Activated T-helper 1 cell treated with anti-CD3 and anti-CD28 coated beads, Interleukin-12 subunit alpha, Interleukin-12 subunit beta, Interleukin-2, Interleukin-4 antibody, amounts not matched to agents 30 ng/mL and 10 ng/mL and 1 ng/mL, durations not matched to agents 14 hours and 24 hours and 36 hours (primary cell): ENCODE measurements at regions not wholly inside any gene's neighbourhood (a gene's known extent, or its start where the extent isn't known, plus 50 kb on each side); places are given as distances from the start of the nearest gene placed in this dataset.
"Not testable (repeated sequence)": the region's sequence is repeated elsewhere in the genome, so short reads cannot be mapped to it uniquely, and the experiment has no call there.

Experiments
- DNase-seq: peaks from one replicate; pipeline ENCODE4 v3.0.0; 2021; ENCODE audit warnings: low spot score
- H3K27ac Mint-ChIP-seq: one replicate; pipeline ENCODE4 v1.8.0; 2021; ENCODE audit warnings: mild to moderate bottlenecking, mixed read lengths
- H3K27me3 Mint-ChIP-seq: one replicate; pipeline ENCODE4 v1.8.0; 2022; ENCODE audit warnings: mild to moderate bottlenecking, moderate library complexity, mixed read lengths; ENCODE audit not compliant: insufficient read depth
- H3K36me3 Mint-ChIP-seq: one replicate; pipeline ENCODE4 v1.8.0; 2021; ENCODE audit warnings: low read depth, mixed read lengths
- H3K4me1 Mint-ChIP-seq: one replicate; pipeline ENCODE4 v1.8.0; 2021; ENCODE audit warnings: low read depth, mixed read lengths
- H3K4me3 Mint-ChIP-seq: one replicate; pipeline ENCODE4 v1.8.0; 2021; ENCODE audit warnings: mild to moderate bottlenecking, moderate library complexity, mixed read lengths
- H3K9me3 Mint-ChIP-seq: one replicate; pipeline ENCODE4 v1.8.0; 2021; ENCODE audit warnings: mixed read lengths
- intact Hi-C: fragments of 100-400 bp; cut with micrococcal nuclease; formaldehyde crosslinking; loops from one replicate; pipeline ENCODE4 v1.15.1; 2024

- intact Hi-C loops = no loop called here
- H3K27ac Mint-ChIP-seq = no peak overlapping the region
Measured at GRCh38 chr10:44258019-44258418, 126.9 kb downstream of the CXCL12 start.

GRCh38 chr10:44253769-44254462, 131.0 kb downstream of the CXCL12 start:
- Mint-ChIP-seq H3K4me3 (no peak overlapping the region), H3K36me3 (no peaks in the 10 kb centered on the region), H3K27me3 (no peaks in the 10 kb centered on the region), H3K4me1 (no peaks in the 10 kb centered on the region), H3K9me3 (no peaks in the 10 kb centered on the region), H3K27ac (no peak overlapping the region)
- DNase-seq = no peak
- intact Hi-C loops = no loop called here

More at GRCh38 chr10:44258019-44258418, 126.9 kb downstream of the CXCL12 start:
- H3K9me3 Mint-ChIP-seq = no peaks in the 10 kb centered on the region
- H3K4me1 Mint-ChIP-seq = no peaks in the 10 kb centered on the region
- no peaks in the 10 kb centered on the region for H3K36me3 Mint-ChIP-seq
- no peaks in the 10 kb centered on the region for H3K27me3 Mint-ChIP-seq
- DNase-seq = no peak
- H3K4me3 Mint-ChIP-seq = no peak overlapping the region

DNA sequence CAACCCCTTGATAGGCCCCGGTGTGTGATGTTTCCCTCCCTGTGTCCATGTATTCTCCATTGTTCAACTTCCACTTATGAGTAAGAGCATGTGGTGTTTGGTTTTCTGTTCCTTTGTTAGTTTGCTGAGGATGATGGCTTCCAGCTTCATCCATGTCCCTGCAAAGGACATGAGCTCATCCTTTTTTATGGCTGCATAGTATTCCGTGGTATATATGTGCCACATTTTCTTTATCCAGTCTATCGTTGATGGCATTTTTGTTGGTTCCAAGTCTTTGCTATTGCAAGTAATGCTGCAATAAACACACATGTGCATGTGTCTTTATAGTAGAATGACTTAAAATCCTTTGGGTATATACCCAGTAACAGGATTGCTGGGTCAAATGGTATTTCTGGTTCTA, 132.3 kb downstream of the CXCL12 start:
- H3K9me3 Mint-ChIP-seq, H3K27ac Mint-ChIP-seq, H3K4me3 Mint-ChIP-seq, H3K27me3 Mint-ChIP-seq, intact Hi-C loops, H3K4me1 Mint-ChIP-seq, DNase-seq, H3K36me3 Mint-ChIP-seq: not testable (repeated sequence)

GRCh38 chr10:44249933-44250332, 135.0 kb downstream of the CXCL12 start:
- H3K9me3 Mint-ChIP-seq, H3K36me3 Mint-ChIP-seq, DNase-seq, intact Hi-C loops, H3K27me3 Mint-ChIP-seq, H3K27ac Mint-ChIP-seq, H3K4me3 Mint-ChIP-seq, H3K4me1 Mint-ChIP-seq: not testable (repeated sequence)

- H3K4me1 Mint-ChIP-seq = no peaks in the 10 kb centered on the region
- no peak for DNase-seq
- intact Hi-C loops = no loop called here
- H3K36me3 Mint-ChIP-seq = no peaks in the 10 kb centered on the region
- H3K9me3 Mint-ChIP-seq = peaks cover 10% of the 10 kb centered on the region
- no peak overlapping the region for H3K27ac Mint-ChIP-seq
- H3K27me3 Mint-ChIP-seq = no peaks in the 10 kb centered on the region
- no peak overlapping the region for H3K4me3 Mint-ChIP-seq
Measured at GRCh38 chr10:44249490-44249889, 135.4 kb downstream of the CXCL12 start.

- H3K27me3 Mint-ChIP-seq, H3K36me3 Mint-ChIP-seq, intact Hi-C loops, H3K4me3 Mint-ChIP-seq, H3K4me1 Mint-ChIP-seq, DNase-seq, H3K27ac Mint-ChIP-seq: not testable (repeated sequence)
- H3K9me3 Mint-ChIP-seq = peaks cover 14% of the 10 kb centered on the region
Measured at GRCh38 chr10:44246700-44247099, 138.2 kb downstream of the CXCL12 start.

DNA sequence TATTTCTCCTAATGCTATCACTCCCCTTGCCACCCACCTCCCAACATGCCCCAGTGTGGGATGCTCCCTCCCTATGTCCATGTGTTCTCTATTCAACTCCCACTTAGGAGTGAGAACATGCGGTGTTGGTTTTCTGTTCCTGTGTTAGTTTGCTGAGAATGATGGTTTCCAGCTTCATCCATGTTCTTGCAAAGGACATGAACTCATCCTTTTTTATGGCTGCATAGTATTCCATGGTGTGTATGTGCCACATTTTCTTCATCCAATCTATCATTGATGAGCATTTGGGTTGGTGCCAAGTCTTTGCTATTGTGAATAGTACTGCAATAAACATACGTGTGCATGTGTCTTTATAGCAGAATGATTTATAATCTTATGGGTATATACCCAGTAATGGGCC, 138.6 kb downstream of the CXCL12 start:
- H3K36me3 Mint-ChIP-seq, H3K4me3 Mint-ChIP-seq, H3K4me1 Mint-ChIP-seq, intact Hi-C loops, H3K27ac Mint-ChIP-seq, H3K27me3 Mint-ChIP-seq, DNase-seq: not testable (repeated sequence)
- H3K9me3 Mint-ChIP-seq = peaks cover 14% of the 10 kb centered on the region

- no peaks in the 10 kb centered on the region for H3K27me3 Mint-ChIP-seq
- no peak overlapping the region for H3K27ac Mint-ChIP-seq
Measured at GRCh38 chr10:44245601-44245938, 139.3 kb downstream of the CXCL12 start.

GRCh38 chr10:44244745-44245600, 139.9 kb downstream of the CXCL12 start:
- Mint-ChIP-seq H3K27me3 (no peaks in the 10 kb centered on the region), H3K4me1 (no peaks in the 10 kb centered on the region), H3K36me3 (no peaks in the 10 kb centered on the region), H3K4me3 (no peak overlapping the region), H3K9me3 (peaks cover 14% of the 10 kb centered on the region), H3K27ac (no peak overlapping the region)
- intact Hi-C loops = no loop called here
- DNase-seq = no peak

More at GRCh38 chr10:44245601-44245938, 139.3 kb downstream of the CXCL12 start:
- Mint-ChIP-seq H3K9me3 (peaks cover 14% of the 10 kb centered on the region), H3K4me1 (no peaks in the 10 kb centered on the region), H3K4me3 (no peak overlapping the region), H3K36me3 (no peaks in the 10 kb centered on the region)
- intact Hi-C loops = no loop called here
- DNase-seq = no peak

DNA sequence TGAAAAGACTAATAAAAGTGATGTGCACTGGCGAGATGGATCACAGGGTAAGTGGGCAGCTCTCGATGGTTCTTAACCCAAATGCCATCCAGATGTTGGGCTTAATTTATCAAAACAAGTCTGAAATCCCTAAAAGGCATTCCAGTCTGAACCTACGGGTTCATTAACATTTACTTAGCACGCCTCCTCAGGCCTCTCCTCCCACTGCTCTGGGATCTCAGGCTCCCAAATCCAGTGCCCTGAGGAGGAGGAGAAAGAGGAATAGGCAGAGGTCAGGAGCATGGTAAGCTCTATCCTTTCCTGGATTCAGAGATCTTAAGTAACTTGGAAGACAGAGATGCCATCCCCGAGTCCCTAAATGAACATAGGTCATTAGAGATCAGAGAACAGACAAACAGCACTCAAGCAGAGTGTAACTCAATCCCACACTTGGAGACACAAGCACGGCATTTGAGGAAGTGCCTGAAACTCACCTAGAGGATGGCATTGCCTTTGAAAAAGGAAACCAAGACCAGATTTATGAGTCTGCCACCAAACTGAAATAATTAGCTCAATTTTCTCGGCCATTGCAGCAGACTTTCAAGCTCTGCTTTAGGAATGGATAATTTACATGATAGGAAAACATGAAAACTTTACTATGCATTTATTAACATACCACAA, 140.9 kb downstream of the CXCL12 start:
- Mint-ChIP-seq H3K4me3 (no peak overlapping the region), H3K36me3 (no peaks in the 10 kb centered on the region), H3K9me3 (peaks cover 14% of the 10 kb centered on the region), H3K4me1 (no peaks in the 10 kb centered on the region), H3K27me3 (no peaks in the 10 kb centered on the region), H3K27ac (no peak overlapping the region)
- intact Hi-C loops = no loop called here
- DNase-seq = no peak

GRCh38 chr10:44242826-44243225, 142.1 kb downstream of the CXCL12 start:
- H3K4me3 Mint-ChIP-seq = no peak overlapping the region
- H3K9me3 Mint-ChIP-seq = peaks cover 14% of the 10 kb centered on the region
- no peaks in the 10 kb centered on the region for H3K27me3 Mint-ChIP-seq
- no peak overlapping the region for H3K27ac Mint-ChIP-seq
- H3K36me3 Mint-ChIP-seq = no peaks in the 10 kb centered on the region
- no peak for DNase-seq
- intact Hi-C loops = no loop called here
- no peaks in the 10 kb centered on the region for H3K4me1 Mint-ChIP-seq

- intact Hi-C loops = no loop called here
- Mint-ChIP-seq H3K36me3 (no peaks in the 10 kb centered on the region), H3K9me3 (peaks cover 14% of the 10 kb centered on the region), H3K4me3 (no peak overlapping the region), H3K27ac (no peak overlapping the region), H3K4me1 (no peaks in the 10 kb centered on the region), H3K27me3 (no peaks in the 10 kb centered on the region)
- no peak for DNase-seq
Measured at GRCh38 chr10:44242091-44242490, 142.8 kb downstream of the CXCL12 start.

DNA sequence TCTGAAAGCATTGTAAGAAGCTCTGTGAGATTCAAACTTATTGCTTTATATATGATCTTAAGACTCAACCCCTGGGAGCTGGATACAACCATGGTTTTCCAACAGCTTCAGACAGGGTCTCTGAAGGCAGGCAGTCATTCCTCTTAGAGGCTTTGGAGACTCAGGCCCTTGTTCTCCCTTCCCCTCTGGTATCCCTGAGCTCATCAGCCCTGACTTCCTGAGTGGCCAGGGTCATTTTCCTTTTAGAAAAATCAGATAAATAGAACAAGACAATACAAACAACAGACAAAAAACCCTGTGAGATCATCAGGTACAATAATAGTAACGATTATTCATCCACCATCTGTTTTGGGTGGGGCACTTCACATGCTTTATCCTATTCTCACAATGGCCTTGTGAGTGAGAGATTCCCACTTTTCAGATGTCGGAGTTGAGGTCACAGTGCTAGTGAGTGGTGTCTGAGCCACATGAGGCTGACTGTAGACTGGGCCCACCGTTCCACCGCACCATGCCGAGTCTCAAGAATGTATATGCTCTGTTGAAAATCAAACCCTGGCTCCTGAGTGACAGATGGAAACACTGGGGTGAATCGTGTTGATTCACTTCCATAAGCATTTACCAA, 144.2 kb downstream of the CXCL12 start:
- H3K36me3 Mint-ChIP-seq = no peaks in the 10 kb centered on the region
- H3K4me1 Mint-ChIP-seq = no peaks in the 10 kb centered on the region
- no peak overlapping the region for H3K4me3 Mint-ChIP-seq
- peaks cover 7% of the 10 kb centered on the region for H3K9me3 Mint-ChIP-seq
- no peaks in the 10 kb centered on the region for H3K27me3 Mint-ChIP-seq
- intact Hi-C loops = no loop called here
- no peak overlapping the region for H3K27ac Mint-ChIP-seq
- DNase-seq = no peak
